ENCODE measurements at regions not wholly inside any gene's neighbourhood (a gene's known extent, or its start where the extent isn't known, plus 50 kb on each side); places are given as distances from the start of the nearest gene placed in this dataset.

DNA sequence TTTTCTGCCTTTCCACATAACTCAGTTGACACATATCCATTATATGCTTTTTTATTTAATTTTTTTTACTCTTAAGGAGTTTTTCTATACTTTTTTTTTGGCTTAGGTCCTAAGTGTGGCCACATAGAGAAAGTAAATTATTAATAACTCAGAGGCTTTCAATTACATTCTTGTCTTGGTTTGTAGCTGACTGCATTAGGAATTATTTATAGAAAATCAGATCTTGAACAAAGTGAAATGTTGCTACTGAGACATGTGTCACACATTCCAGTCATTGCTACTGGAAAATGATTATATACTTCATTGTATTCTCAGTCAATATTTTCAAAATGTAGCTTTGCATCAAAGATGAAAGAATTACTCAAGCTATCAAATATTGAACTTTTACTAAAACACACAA is 1277.9 kb downstream of the CDY2B start:
- intact Hi-C loops (cut with DNase I), result no loop called here
- no peak overlapping the region for H3K4me3 ChIP-seq
- H3K27me3 ChIP-seq, result no peaks in the 10 kb centered on the region
- no peak for TF ChIP-seq POLR2A (IDR thresholded peaks at IDR 0.05)
- TF ChIP-seq, protein P1, sequence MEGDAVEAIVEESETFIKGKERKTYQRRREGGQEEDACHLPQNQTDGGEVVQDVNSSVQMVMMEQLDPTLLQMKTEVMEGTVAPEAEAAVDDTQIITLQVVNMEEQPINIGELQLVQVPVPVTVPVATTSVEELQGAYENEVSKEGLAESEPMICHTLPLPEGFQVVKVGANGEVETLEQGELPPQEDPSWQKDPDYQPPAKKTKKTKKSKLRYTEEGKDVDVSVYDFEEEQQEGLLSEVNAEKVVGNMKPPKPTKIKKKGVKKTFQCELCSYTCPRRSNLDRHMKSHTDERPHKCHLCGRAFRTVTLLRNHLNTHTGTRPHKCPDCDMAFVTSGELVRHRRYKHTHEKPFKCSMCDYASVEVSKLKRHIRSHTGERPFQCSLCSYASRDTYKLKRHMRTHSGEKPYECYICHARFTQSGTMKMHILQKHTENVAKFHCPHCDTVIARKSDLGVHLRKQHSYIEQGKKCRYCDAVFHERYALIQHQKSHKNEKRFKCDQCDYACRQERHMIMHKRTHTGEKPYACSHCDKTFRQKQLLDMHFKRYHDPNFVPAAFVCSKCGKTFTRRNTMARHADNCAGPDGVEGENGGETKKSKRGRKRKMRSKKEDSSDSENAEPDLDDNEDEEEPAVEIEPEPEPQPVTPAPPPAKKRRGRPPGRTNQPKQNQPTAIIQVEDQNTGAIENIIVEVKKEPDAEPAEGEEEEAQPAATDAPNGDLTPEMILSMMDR (IDR thresholded peaks at IDR 0.05), result no peak
- H3K27ac ChIP-seq, result no peak overlapping the region
- DNase-seq, result no peak
- ATAC-seq, result no peak
- no peaks in the 10 kb centered on the region for H3K36me3 ChIP-seq
- no peaks in the 10 kb centered on the region for H3K4me1 ChIP-seq
- no peaks in the 10 kb centered on the region for H3K9me3 ChIP-seq

DNA sequence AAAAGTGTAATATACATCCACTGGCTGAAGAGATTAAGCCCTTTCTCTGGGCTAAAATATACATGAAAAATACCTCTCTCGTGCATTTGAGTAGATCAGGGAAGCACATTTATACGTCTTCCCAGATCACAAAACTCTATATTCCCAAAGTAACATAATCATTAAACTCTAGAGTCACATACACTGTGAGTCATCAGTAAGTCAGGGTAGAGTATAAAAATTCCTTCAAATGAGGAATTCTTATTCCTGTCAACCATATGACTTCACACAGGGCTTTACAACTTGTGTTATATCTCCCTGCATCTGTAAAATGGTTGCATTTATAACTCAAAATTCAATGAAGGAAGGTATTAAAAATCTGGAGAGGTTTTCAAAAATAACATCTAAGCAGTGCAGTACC is 1278.4 kb downstream of the CDY2B start:
- no peaks in the 10 kb centered on the region for H3K9me3 ChIP-seq
- ATAC-seq (no peak), DNase-seq (no peak)
- intact Hi-C loops (cut with DNase I), result no loop called here
- no peak overlapping the region for H3K27ac ChIP-seq
- WGBS (ENCODE audit: insufficient coverage, low coverage, low lambda C conversion rate, missing lambda C conversion rate), result no CpG with 5 or more reads among the region's 2 CpGs
- no peaks in the 10 kb centered on the region for H3K27me3 ChIP-seq
- TF ChIP-seq POLR2A (IDR thresholded peaks at IDR 0.05), result no peak
- TF ChIP-seq, protein P1 (IDR thresholded peaks at IDR 0.05), result no peak
- no peaks in the 10 kb centered on the region for H3K4me1 ChIP-seq
- no peak overlapping the region for H3K4me3 ChIP-seq
- no peaks in the 10 kb centered on the region for H3K36me3 ChIP-seq

DNA sequence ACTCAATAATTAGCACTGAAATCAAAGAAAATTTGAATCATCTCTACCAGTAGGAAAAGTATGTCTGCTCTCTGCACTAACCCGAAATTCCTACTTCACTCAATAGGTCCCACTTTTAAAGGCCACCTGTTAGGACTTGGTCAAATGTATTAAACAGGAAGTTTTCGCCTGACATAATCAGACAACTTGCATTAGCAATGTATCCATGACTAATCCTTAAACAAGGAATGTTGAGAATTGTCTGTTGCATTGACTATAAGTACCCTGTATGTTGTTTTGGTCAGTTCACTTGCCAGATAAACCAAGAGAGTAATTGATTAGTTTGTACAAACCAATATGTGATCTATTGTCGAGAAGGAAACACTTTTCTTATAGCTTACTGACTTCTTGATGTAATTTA is 1308.0 kb downstream of the CDY2B start:
- no CpG with 5 or more reads among the region's 3 CpGs for WGBS (ENCODE audit: insufficient coverage, low coverage, low lambda C conversion rate, missing lambda C conversion rate)
- H3K36me3 ChIP-seq, result no peaks in the 10 kb centered on the region

DNA sequence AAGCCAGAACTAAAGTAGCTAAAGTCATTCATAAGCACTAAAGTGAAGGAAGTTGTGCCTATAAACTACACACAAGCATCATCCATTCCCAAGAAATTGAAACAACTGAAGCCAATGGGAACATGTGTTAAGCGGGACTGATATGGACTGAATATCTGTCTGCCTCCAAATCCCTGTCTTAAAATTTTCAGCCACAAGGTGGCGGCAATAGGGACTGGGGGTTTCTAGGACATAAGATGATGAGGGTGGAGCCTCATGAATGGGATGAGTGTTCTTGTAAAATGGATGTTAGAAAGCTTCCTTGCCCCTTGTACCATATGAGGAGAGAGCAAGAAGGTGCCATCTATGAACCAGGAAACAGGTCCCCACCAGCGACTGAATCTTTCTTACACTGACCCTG is 1317.5 kb downstream of the CDY2B start:
- Histone ChIP-seq H3K9me3 (no peaks in the 10 kb centered on the region), H3K4me3 (no peak overlapping the region), H3K27me3 (no peaks in the 10 kb centered on the region), H3K4me1 (no peaks in the 10 kb centered on the region), H3K27ac (no peak overlapping the region), H3K36me3 (no peaks in the 10 kb centered on the region)
- intact Hi-C loops (cut with DNase I), result no loop called here
- no peak for DNase-seq
- no CpG with 5 or more reads among the region's 3 CpGs for WGBS (ENCODE audit: insufficient coverage, low coverage, low lambda C conversion rate, missing lambda C conversion rate)
- ATAC-seq, result no peak
- no peak for TF ChIP-seq POLR2A (IDR thresholded peaks at IDR 0.05)
- TF ChIP-seq, protein P1 (IDR thresholded peaks at IDR 0.05), result no peak

More for the DNA sequence above, 1308.0 kb downstream of the CDY2B start:
- H3K4me3 ChIP-seq, result no peak overlapping the region
- DNase-seq (no peak), ATAC-seq (no peak)
- H3K4me1 ChIP-seq, result no peaks in the 10 kb centered on the region
- TF ChIP-seq, protein P1 (IDR thresholded peaks at IDR 0.05), result no peak
- TF ChIP-seq POLR2A (IDR thresholded peaks at IDR 0.05), result no peak
- intact Hi-C loops (cut with DNase I), result no loop called here
- H3K27ac ChIP-seq, result no peak overlapping the region
- no peaks in the 10 kb centered on the region for H3K9me3 ChIP-seq
- H3K27me3 ChIP-seq, result no peaks in the 10 kb centered on the region

DNA sequence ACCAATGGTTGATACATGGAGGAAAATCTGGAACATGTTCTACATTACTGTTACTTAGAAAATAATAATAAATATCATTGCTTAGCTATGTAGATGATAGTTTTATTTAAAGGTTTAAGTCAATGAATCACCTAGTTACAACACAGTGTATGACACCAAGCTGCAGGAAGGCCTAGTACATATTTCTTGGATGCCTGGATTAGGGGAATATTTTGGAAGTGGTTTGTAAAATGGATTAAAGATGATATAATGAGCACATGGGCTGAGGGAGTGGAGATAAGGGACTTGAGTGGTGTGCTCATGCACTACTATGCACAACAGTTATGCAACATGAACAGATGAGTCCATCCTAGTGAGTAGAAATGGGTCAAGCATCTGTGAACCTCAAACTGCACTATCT is 1358.0 kb downstream of the CDY2B start:
- no peaks in the 10 kb centered on the region for H3K4me1 ChIP-seq
- no peak overlapping the region for H3K27ac ChIP-seq
- TF ChIP-seq, protein P1 (IDR thresholded peaks at IDR 0.05), result no peak
- TF ChIP-seq POLR2A (IDR thresholded peaks at IDR 0.05), result no peak
- no peak for ATAC-seq
- intact Hi-C loops (cut with DNase I), result no loop called here
- no peaks in the 10 kb centered on the region for H3K36me3 ChIP-seq
- H3K4me3 ChIP-seq, result no peak overlapping the region
- no peaks in the 10 kb centered on the region for H3K27me3 ChIP-seq
- H3K9me3 ChIP-seq, result no peaks in the 10 kb centered on the region
- no peak for DNase-seq

Data from right lobe of liver (tissue), 6 donors.